A549 (cell line): ENCODE measurements at regions not wholly inside any gene's neighbourhood (a gene's known extent, or its start where the extent isn't known, plus 50 kb on each side); places are given as distances from the start of the nearest gene placed in this dataset.

Experiments
- ATAC-seq, 2 experiments: fragments of 200-7000 bp in 1 of 2; fragments of >200 bp in 1 of 2; cut with Nextera tagmentation in 1 of 2; cut with Tn5 transposase in 1 of 2; 3 replicates each; pipeline versions ENCODE4 v1.8.0 to v1.9.1; 2018 to 2020; ENCODE audit warnings: mild to moderate bottlenecking in 1 of 2, moderate library complexity in 1 of 2
- CTCF ChIA-PET: fragments of 300-600 bp; sonication (Branson Sonifier 250); formaldehyde crosslinking; extraction: SDS; loops from one replicate; lab custom pipeline; 2021; ENCODE audit warnings: antibody characterized with exemption, inconsistent platforms; lab: Yijun Ruan, JAX
- POLR2A ChIA-PET: fragments of 350-600 bp; formaldehyde crosslinking; extraction: SDS; loops from one replicate; lab custom pipeline; 2021; ENCODE audit warnings: antibody characterized with exemption, inconsistent platforms; lab: Yijun Ruan, JAX
- DNase-seq, 2 experiments: peaks; one replicate each; pipeline versions ENCODE4 v3.0.0 to v3.0.0-alpha.2; 2011 to 2016; ENCODE audit warnings: low read depth in 1 of 2, low spot score in 1 of 2
- FAIRE-seq: peaks from 2 replicates; lab custom pipeline; 2011; peaks lifted over from hg19 to GRCh38; lab: Jason Lieb, UNC
- H3K27ac ChIP-seq, 2 experiments: fragments of >200 bp; sonication (Bioruptor Twin); formaldehyde crosslinking; 3 replicates each; pipeline ENCODE4 v1.5.1; 2016 to 2017
- H3K4me1 ChIP-seq: fragments of >200 bp; sonication (Bioruptor Twin); formaldehyde crosslinking; 3 replicates; pipeline ENCODE4 v1.6.1; 2016
- H3K4me2 ChIP-seq: fragments of >200 bp; sonication (Bioruptor Twin); formaldehyde crosslinking; 3 replicates; pipeline ENCODE4 v1.6.1; 2016
- H3K4me3 ChIP-seq: fragments of >200 bp; sonication (Bioruptor Twin); formaldehyde crosslinking; 3 replicates; pipeline ENCODE4 v1.5.1; 2016
- H3K9me3 ChIP-seq: fragments of >200 bp; sonication (Bioruptor Twin); formaldehyde crosslinking; 3 replicates; pipeline ENCODE4 v1.6.1; 2016
- BHLHE40 ChIP-seq: IDR thresholded peaks from 2 replicates; pipeline ENCODE4 v1.6.1; 2012; ENCODE audit warnings: low read depth, low read length, inconsistent platforms
- CBX8 ChIP-seq: fragments of 200-600 bp; sonication (generic); IDR thresholded peaks from 2 replicates; pipeline ENCODE4 v1.6.1; 2016
- EHF ChIP-seq: fragments of 250-450 bp; sonication (Bioruptor Pico); IDR thresholded peaks from 2 replicates; pipeline ENCODE4 v1.5.0; 2020; ENCODE audit warnings: mild to moderate bottlenecking
- FOSL2 ChIP-seq, 2 experiments: fragments of 450-650 bp in 1 of 2; fragments of >200 bp in 1 of 2; sonication (Bioruptor Twin) in 1 of 2; formaldehyde crosslinking; IDR thresholded peaks; 2 replicates each; pipeline versions ENCODE4 v1.5.0 to v1.6.1; 2016 to 2020; ENCODE audit warnings: mild to moderate bottlenecking in 1 of 2, moderate library complexity in 1 of 2
- FOXS1 ChIP-seq: fragments of 250-450 bp; sonication (Bioruptor Pico); IDR thresholded peaks from 2 replicates; pipeline ENCODE4 v1.5.0; 2020; ENCODE audit warnings: mild to moderate bottlenecking, moderate library complexity
- GATA3 ChIP-seq: IDR thresholded peaks from 2 replicates; pipeline ENCODE4 v1.6.1; 2012; ENCODE audit warnings: borderline replicate concordance
- KDM1A ChIP-seq: fragments of 200-600 bp; sonication (generic); IDR thresholded peaks from 2 replicates; pipeline ENCODE4 v1.6.1; 2016; ENCODE audit warnings: low read depth, mild to moderate bottlenecking
- MAFK ChIP-seq: fragments of 450-650 bp; IDR thresholded peaks from 2 replicates; pipeline ENCODE4 v1.6.1; 2014; ENCODE audit not compliant: partially characterized antibody
- MAZ ChIP-seq: fragments of 150-350 bp; IDR thresholded peaks from 2 replicates; pipeline ENCODE4 v1.6.1; 2014; ENCODE audit warnings: antibody characterized with exemption, low read depth, low read length, borderline replicate concordance
- NFE2L2 ChIP-seq: fragments of 150-350 bp; conservative IDR thresholded peaks from 2 replicates; pipeline ENCODE4 v1.6.1; 2014; ENCODE audit warnings: low read length
- NPAS2 ChIP-seq: fragments of 250-450 bp; sonication (Bioruptor Pico); IDR thresholded peaks from 2 replicates; pipeline ENCODE4 v1.8.0; 2022; ENCODE audit warnings: mild to moderate bottlenecking, moderate library complexity, borderline replicate concordance
- NR3C1 ChIP-seq: fragments of >200 bp; sonication (Bioruptor Twin); formaldehyde crosslinking; IDR thresholded peaks from 3 replicates; pipeline ENCODE4 v1.6.1; 2017
- PHF8 ChIP-seq: fragments of 200-600 bp; sonication (generic); IDR thresholded peaks from 2 replicates; pipeline ENCODE4 v1.6.1; 2016; ENCODE audit warnings: low read depth, mild to moderate bottlenecking, antibody characterized with exemption, moderate library complexity, borderline replicate concordance
- POLR2AphosphoS2 ChIP-seq: conservative IDR thresholded peaks from 2 replicates; pipeline ENCODE4 v1.6.1; 2012; ENCODE audit warnings: low read length, improper control_type of control experiment, inconsistent platforms
- TP53 ChIP-seq: fragments of 250-450 bp; sonication (Bioruptor Pico); IDR thresholded peaks from 2 replicates; pipeline ENCODE4 v1.5.0; 2021; ENCODE audit warnings: mild to moderate bottlenecking, moderate library complexity
- ZFP36 ChIP-seq: fragments of 450-650 bp; IDR thresholded peaks from 2 replicates; pipeline ENCODE4 v1.6.1; 2014; ENCODE audit warnings: borderline replicate concordance; ENCODE audit not compliant: partially characterized antibody
- ZNF302 ChIP-seq: fragments of 250-450 bp; sonication (Bioruptor Pico); IDR thresholded peaks from 2 replicates; pipeline ENCODE4 v1.9.0; 2021; ENCODE audit warnings: inconsistent platforms, mild to moderate bottlenecking, moderate library complexity
- WGBS: methylation state at CpG from one replicate; pipeline ENCODE4 v1.1.6; 2017; ENCODE audit errors: missing lambda C conversion rate; 5-methylcytosine and 5-hydroxymethylcytosine counted together
- TF ChIP-seq, protein P1 (sequence below): fragments of 200-600 bp; sonication (generic); IDR thresholded peaks from 2 replicates; pipeline ENCODE4 v1.6.1; 2016; ENCODE audit warnings: antibody characterized with exemption, mild to moderate bottlenecking, moderate library complexity
- TF ChIP-seq, protein P2 (sequence below): fragments of 150-350 bp; IDR thresholded peaks from 2 replicates; pipeline ENCODE4 v1.6.1; 2014; ENCODE audit warnings: low read depth, mild to moderate bottlenecking, low read length
- TF ChIP-seq, protein P3 (sequence below): fragments of 250-450 bp; sonication (Bioruptor Pico); IDR thresholded peaks from 2 replicates; pipeline ENCODE4 v1.5.0; 2021; ENCODE audit warnings: mild to moderate bottlenecking, moderate library complexity, borderline replicate concordance

DNA sequence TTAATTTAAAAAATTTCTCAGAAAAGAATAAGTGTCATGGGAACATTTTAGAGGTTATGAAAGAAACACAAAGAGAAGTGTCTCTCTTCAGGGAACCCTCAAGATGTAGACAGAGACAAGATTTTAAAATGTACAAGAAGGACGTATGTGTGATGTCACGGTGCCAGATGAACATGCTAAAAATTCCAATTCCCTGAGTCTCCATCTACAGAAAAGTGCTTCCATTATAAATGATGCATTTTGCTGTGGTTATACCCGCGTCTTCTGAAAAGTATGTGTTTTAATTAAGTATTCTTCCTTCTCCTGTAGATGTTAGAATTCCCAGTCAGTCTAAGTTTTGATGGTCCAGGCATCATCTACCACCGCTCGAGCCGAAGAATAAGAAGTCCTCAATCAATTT, 489.1 kb downstream of the PREX1 start:
- H3K9me3 ChIP-seq, result 0 out of 3 replicates have a peak, but pooled peaks cover 4% of the 10 kb centered on the region
- ATAC-seq, result no peak
- FAIRE-seq, result no peak
- no peak for DNase-seq
- POLR2A ChIA-PET, result no interaction called here
- TF ChIP-seq BHLHE40 (no peak), ZFP36 (no peak), MAZ (no peak), PHF8 (no peak), FOXS1 (CRISPR knock-in tag) (no peak), TP53 (CRISPR knock-in tag) (no peak), NR3C1 (no peak), GATA3 (no peak), KDM1A (no peak), NFE2L2 (no peak), NPAS2 (CRISPR knock-in tag) (no peak), CBX8 (no peak), POLR2AphosphoS2 (no peak), ZNF302 (CRISPR knock-in tag) (no peak), EHF (CRISPR knock-in tag) (no peak)
- TF ChIP-seq, protein P1, sequence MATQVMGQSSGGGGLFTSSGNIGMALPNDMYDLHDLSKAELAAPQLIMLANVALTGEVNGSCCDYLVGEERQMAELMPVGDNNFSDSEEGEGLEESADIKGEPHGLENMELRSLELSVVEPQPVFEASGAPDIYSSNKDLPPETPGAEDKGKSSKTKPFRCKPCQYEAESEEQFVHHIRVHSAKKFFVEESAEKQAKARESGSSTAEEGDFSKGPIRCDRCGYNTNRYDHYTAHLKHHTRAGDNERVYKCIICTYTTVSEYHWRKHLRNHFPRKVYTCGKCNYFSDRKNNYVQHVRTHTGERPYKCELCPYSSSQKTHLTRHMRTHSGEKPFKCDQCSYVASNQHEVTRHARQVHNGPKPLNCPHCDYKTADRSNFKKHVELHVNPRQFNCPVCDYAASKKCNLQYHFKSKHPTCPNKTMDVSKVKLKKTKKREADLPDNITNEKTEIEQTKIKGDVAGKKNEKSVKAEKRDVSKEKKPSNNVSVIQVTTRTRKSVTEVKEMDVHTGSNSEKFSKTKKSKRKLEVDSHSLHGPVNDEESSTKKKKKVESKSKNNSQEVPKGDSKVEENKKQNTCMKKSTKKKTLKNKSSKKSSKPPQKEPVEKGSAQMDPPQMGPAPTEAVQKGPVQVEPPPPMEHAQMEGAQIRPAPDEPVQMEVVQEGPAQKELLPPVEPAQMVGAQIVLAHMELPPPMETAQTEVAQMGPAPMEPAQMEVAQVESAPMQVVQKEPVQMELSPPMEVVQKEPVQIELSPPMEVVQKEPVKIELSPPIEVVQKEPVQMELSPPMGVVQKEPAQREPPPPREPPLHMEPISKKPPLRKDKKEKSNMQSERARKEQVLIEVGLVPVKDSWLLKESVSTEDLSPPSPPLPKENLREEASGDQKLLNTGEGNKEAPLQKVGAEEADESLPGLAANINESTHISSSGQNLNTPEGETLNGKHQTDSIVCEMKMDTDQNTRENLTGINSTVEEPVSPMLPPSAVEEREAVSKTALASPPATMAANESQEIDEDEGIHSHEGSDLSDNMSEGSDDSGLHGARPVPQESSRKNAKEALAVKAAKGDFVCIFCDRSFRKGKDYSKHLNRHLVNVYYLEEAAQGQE, result no peak
- TF ChIP-seq, protein P2, sequence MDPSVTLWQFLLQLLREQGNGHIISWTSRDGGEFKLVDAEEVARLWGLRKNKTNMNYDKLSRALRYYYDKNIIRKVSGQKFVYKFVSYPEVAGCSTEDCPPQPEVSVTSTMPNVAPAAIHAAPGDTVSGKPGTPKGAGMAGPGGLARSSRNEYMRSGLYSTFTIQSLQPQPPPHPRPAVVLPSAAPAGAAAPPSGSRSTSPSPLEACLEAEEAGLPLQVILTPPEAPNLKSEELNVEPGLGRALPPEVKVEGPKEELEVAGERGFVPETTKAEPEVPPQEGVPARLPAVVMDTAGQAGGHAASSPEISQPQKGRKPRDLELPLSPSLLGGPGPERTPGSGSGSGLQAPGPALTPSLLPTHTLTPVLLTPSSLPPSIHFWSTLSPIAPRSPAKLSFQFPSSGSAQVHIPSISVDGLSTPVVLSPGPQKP, result no peak
- TF ChIP-seq, all 56 proteins: peak for 0
- Histone ChIP-seq H3K4me2 (peak overlapping the region; percentile 62), H3K4me3 (no peak overlapping the region), H3K4me1 (peaks cover 42% of the 10 kb centered on the region), H3K27ac (peak overlapping the region; percentile 42 to 79; a peak in 5 of 6 replicates)
- WGBS, result 80% methylated on average over 7 of the region's 7 CpGs
- CTCF ChIA-PET, result interaction anchor here (0.7 to 1.6 kb wide), 3 partner anchors 12 to 35 kb away, joined by 3 to 4 read pairs (median 3); no protein-coding TSS in a partner anchor

DNA sequence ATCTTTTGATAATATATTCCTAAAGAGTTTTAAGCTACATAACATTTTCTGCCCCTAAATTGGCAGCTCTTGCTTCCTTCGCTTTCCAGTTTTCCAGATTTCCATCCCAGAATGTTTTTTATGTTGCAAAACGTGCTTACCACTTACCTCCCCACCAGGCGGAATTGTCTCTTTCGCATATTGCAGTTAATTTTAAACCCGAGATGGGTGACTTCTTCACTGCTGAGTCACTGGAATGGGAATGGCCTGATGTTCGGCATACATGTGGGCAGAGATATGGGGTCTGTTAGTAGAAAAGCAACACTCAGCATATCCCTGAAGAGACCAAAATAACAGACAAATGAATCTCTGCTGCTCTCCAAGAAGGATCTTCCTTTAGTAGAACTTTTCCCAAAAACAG, 491.2 kb downstream of the PREX1 start:
- H3K4me3 ChIP-seq, result no peak overlapping the region
- FAIRE-seq, result no peak
- 9% methylated on average over 6 of the region's 6 CpGs for WGBS

More for the DNA sequence above, 491.2 kb downstream of the PREX1 start:
- Histone ChIP-seq H3K27ac (peak overlapping the region; percentile 50 to 67), H3K4me2 (peak overlapping the region; percentile 66), H3K4me1 (peaks cover 61% of the 10 kb centered on the region), H3K9me3 (0 out of 3 replicates have a peak, but pooled peaks cover 4% of the 10 kb centered on the region)
- peak in 1 of 2 experiments; percentile 43; a peak in 3 of 6 replicates for ATAC-seq
- ChIA-PET POLR2A (no interaction called here), CTCF (no interaction called here)
- TF ChIP-seq, protein P3, sequence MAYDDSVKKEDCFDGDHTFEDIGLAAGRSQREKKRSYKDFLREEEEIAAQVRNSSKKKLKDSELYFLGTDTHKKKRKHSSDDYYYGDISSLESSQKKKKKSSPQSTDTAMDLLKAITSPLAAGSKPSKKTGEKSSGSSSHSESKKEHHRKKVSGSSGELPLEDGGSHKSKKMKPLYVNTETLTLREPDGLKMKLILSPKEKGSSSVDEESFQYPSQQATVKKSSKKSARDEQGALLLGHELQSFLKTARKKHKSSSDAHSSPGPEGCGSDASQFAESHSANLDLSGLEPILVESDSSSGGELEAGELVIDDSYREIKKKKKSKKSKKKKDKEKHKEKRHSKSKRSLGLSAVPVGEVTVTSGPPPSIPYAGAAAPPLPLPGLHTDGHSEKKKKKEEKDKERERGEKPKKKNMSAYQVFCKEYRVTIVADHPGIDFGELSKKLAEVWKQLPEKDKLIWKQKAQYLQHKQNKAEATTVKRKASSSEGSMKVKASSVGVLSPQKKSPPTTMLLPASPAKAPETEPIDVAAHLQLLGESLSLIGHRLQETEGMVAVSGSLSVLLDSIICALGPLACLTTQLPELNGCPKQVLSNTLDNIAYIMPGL, result no peak
- TF ChIP-seq FOSL2 (IDR thresholded peaks at IDR 0.05), result no peak
- TF ChIP-seq FOSL2 (CRISPR knock-in tag; IDR thresholded peaks at IDR 0.05), result peak; percentile 12; the same call in 1 of the 2 replicates
- TF ChIP-seq MAFK, result peak; percentile 80
- TF ChIP-seq, protein P2, result no peak
- DNase-seq, result peak; percentile 42 to 56
